Natural killer cell (primary cell): ENCODE measurements at regions not wholly inside any gene's neighbourhood (a gene's known extent, or its start where the extent isn't known, plus 50 kb on each side); places are given as distances from the start of the nearest gene placed in this dataset.

Experiments
- ATAC-seq, 3 donors: fragments of 150-1000 bp in 2 of 3; fragments of 200-7000 bp in 1 of 3; cut with Tn5 transposase; 1 replicate in 1 of 3; 2 replicates in 2 of 3; pipeline ENCODE4 v1.10.0; 2021; ENCODE audit warnings: mild to moderate bottlenecking in 2 of 3, moderate library complexity in 2 of 3
- DNase-seq, 2 donors: peaks; one replicate each; pipeline versions ENCODE4 v3.0.0 to v3.0.0-alpha.2; 2013 to 2021; ENCODE audit warnings: mixed read lengths in 1 of 2
- H3K27ac ChIP-seq: one replicate; pipeline ENCODE4 v1.5.1; 2013; ENCODE audit warnings: mild to moderate bottlenecking, low read length
- H3K27me3 ChIP-seq: one replicate; pipeline ENCODE4 v1.6.1; 2013; ENCODE audit warnings: low read length; ENCODE audit not compliant: control insufficient read depth, insufficient read depth
- H3K36me3 ChIP-seq: one replicate; pipeline ENCODE4 v1.6.1; 2013; ENCODE audit warnings: low read length; ENCODE audit not compliant: control insufficient read depth, insufficient read depth
- H3K4me1 ChIP-seq: one replicate; pipeline ENCODE4 v1.6.1; 2013; ENCODE audit warnings: low read length; ENCODE audit not compliant: control insufficient read depth, insufficient read depth
- H3K4me3 ChIP-seq: one replicate; pipeline ENCODE4 v1.5.1; 2013; ENCODE audit warnings: low read length
- H3K9me3 ChIP-seq: one replicate; pipeline ENCODE4 v1.6.1; 2013; ENCODE audit warnings: low read length; ENCODE audit not compliant: control insufficient read depth, insufficient read depth
- H3K27ac Mint-ChIP-seq, 2 donors: one replicate each; pipeline ENCODE4 v1.8.0; 2022; ENCODE audit warnings: mild to moderate bottlenecking in 2 of 2, mixed read lengths in 2 of 2, moderate library complexity in 1 of 2
- H3K27me3 Mint-ChIP-seq, 2 donors: one replicate each; pipeline ENCODE4 v1.8.0; 2022; ENCODE audit warnings: low read depth in 2 of 2, mixed read lengths in 2 of 2
- H3K36me3 Mint-ChIP-seq: one replicate; pipeline ENCODE4 v1.8.0; 2022; ENCODE audit warnings: mixed read lengths
- H3K4me1 Mint-ChIP-seq, 2 donors: one replicate each; pipeline ENCODE4 v1.8.0; 2022; ENCODE audit warnings: mixed read lengths in 2 of 2
- H3K4me3 Mint-ChIP-seq: one replicate; pipeline ENCODE4 v1.8.0; 2022; ENCODE audit warnings: mild to moderate bottlenecking, moderate library complexity, mixed read lengths
- H3K9me3 Mint-ChIP-seq, 2 donors: one replicate each; pipeline ENCODE4 v1.8.0; 2022; ENCODE audit warnings: mixed read lengths in 2 of 2
- WGBS: methylation state at CpG from one replicate; pipeline ENCODE4 v1.1.7; 2013; ENCODE audit warnings: missing lambda C conversion rate; ENCODE audit not compliant: insufficient coverage; 5-methylcytosine and 5-hydroxymethylcytosine counted together
- intact Hi-C: fragments of 100-400 bp; cut with micrococcal nuclease; formaldehyde crosslinking; loops from one replicate; pipeline ENCODE4 v1.14.2; 2022
- TF ChIP-seq, protein P1 (sequence below): fragments of 200-600 bp; IDR thresholded peaks from one replicate; pipeline ENCODE4 v1.8.0; 2022; ENCODE audit warnings: antibody characterized with exemption

DNA sequence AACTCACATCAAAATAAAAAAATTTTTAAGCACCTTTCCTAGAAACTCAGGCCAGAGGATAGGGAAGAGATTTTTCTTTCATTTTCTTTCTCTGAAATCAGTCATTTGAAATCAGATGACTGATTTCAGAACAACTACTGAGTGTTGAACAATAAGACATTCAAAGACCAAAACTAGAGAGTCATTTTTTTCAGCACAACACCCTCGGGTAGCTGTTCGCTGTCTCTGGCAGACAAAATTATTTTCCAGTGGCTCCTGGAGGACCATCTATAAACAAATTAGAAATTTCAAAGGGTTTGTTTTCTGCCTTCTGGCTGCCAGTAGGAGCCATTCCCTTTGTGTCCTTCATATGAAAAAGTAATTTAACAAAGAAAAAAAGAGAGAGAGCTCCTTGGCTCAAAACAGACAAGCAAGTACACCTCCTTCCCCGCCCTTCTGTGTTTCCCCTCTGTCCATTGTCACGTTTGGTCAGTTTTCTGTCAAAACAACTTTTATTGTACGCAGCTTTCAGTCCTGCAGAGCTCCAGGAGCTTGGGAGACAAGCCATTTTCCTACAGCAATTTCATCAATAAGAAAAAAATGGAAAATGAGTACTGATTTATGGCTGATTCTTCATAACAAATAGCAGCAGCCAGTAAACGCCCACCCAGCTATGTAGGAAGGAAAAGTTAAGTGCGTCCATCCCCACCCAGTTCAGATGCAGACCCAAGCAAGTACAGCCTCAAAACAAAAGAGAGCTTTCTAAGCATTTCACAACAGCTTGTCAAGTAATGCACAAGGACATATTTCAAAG, 405.2 kb downstream of the ZNF608 start:
- H3K4me1 Mint-ChIP-seq = no peaks in the 10 kb centered on the region
- no peaks in the 10 kb centered on the region for H3K36me3 Mint-ChIP-seq
- no peak for ATAC-seq
- H3K27ac Mint-ChIP-seq = no peak overlapping the region
- intact Hi-C loops = no loop called here
- Histone ChIP-seq H3K4me1 (no peaks in the 10 kb centered on the region), H3K9me3 (no peaks in the 10 kb centered on the region), H3K4me3 (no peak overlapping the region), H3K27me3 (no peaks in the 10 kb centered on the region), H3K36me3 (no peaks in the 10 kb centered on the region), H3K27ac (no peak overlapping the region)
- no peaks in the 10 kb centered on the region for H3K27me3 Mint-ChIP-seq
- DNase-seq = no peak
- TF ChIP-seq, protein P1, sequence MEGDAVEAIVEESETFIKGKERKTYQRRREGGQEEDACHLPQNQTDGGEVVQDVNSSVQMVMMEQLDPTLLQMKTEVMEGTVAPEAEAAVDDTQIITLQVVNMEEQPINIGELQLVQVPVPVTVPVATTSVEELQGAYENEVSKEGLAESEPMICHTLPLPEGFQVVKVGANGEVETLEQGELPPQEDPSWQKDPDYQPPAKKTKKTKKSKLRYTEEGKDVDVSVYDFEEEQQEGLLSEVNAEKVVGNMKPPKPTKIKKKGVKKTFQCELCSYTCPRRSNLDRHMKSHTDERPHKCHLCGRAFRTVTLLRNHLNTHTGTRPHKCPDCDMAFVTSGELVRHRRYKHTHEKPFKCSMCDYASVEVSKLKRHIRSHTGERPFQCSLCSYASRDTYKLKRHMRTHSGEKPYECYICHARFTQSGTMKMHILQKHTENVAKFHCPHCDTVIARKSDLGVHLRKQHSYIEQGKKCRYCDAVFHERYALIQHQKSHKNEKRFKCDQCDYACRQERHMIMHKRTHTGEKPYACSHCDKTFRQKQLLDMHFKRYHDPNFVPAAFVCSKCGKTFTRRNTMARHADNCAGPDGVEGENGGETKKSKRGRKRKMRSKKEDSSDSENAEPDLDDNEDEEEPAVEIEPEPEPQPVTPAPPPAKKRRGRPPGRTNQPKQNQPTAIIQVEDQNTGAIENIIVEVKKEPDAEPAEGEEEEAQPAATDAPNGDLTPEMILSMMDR = no peak
- peaks cover 1 to 4% of the 10 kb centered on the region in 2 donors for H3K9me3 Mint-ChIP-seq
- H3K4me3 Mint-ChIP-seq = no peak overlapping the region
- 70% methylated on average over 7 of the region's 7 CpGs for WGBS

DNA sequence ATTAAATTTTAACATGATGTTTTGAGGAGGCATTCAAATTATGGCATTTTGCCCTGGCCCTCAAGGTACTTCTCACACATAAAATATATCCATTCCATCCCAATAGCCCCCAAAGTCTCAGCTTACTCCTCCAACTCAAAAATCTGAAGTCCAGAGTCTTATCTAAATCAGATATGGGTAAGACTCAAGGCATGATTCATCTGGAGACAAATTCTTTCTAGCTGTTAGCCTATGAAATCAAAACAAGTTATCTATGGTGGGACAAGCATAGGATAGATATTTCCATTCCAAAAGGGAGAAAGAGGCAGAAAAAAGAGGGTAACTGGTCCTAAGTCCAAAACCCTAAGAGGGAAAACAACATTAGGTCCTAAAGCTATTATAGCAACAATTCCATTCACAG, 408.4 kb downstream of the ZNF608 start:
- no peak overlapping the region for H3K27ac Mint-ChIP-seq
- no peaks in the 10 kb centered on the region for H3K36me3 Mint-ChIP-seq
- TF ChIP-seq, protein P1 = no peak
- Histone ChIP-seq H3K27ac (no peak overlapping the region), H3K9me3 (no peaks in the 10 kb centered on the region), H3K36me3 (no peaks in the 10 kb centered on the region), H3K4me3 (no peak overlapping the region), H3K27me3 (no peaks in the 10 kb centered on the region), H3K4me1 (no peaks in the 10 kb centered on the region)
- H3K27me3 Mint-ChIP-seq = no peaks in the 10 kb centered on the region
- H3K9me3 Mint-ChIP-seq = peaks cover 2 to 4% of the 10 kb centered on the region in 2 donors
- H3K4me3 Mint-ChIP-seq = no peak overlapping the region
- intact Hi-C loops = no loop called here
- no peaks in the 10 kb centered on the region for H3K4me1 Mint-ChIP-seq
- ATAC-seq (no peak), DNase-seq (no peak)

DNA sequence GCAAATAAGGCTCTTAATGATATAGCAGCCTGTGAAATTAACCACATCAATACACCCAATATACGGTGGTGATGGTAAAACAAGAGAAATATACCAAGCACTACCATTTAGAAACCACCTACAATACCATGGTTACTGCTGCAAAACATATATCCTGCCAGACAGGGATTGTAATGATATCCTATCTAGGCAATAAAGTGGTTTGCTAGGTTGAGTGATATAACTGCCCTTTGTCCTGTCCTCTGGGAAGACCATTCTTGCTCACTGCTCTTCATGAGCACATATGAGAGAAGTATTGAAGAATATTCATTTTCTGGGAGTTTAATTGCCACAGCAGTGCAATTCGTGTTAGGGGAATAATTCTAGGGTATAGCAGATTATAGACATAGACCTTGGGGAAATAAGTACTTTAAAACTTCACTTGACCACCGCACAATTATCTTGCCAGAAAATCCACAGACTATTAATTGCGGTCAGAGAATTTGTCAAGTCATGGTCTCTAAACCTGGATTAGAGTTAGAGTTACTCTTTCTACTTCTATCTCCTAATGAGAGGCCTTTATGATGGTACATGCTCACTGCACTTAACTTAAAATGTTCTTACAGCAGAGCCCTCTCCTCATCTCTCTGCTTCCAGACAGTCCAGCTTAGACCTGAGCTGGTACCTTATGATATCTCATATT, 413.0 kb downstream of the ZNF608 start:
- H3K4me3 Mint-ChIP-seq = no peak overlapping the region
- no peaks in the 10 kb centered on the region for H3K36me3 Mint-ChIP-seq
- peaks cover 0 to 11% of the 10 kb centered on the region in 2 donors for H3K27me3 Mint-ChIP-seq
- no peaks in the 10 kb centered on the region for H3K4me1 Mint-ChIP-seq
- Histone ChIP-seq H3K36me3 (no peaks in the 10 kb centered on the region), H3K9me3 (no peaks in the 10 kb centered on the region), H3K4me3 (no peak overlapping the region), H3K27me3 (no peaks in the 10 kb centered on the region), H3K4me1 (no peaks in the 10 kb centered on the region), H3K27ac (no peak overlapping the region)
- H3K27ac Mint-ChIP-seq = no peak overlapping the region
- H3K9me3 Mint-ChIP-seq = peaks cover 4 to 10% of the 10 kb centered on the region in 2 donors
- no peak for DNase-seq
- TF ChIP-seq, protein P1 = no peak
- intact Hi-C loops = no loop called here
- no peak for ATAC-seq
- WGBS = 91% methylated on average over 3 of the region's 4 CpGs
